A172 (cell line): ENCODE measurements at regions not wholly inside any gene's neighbourhood (a gene's known extent, or its start where the extent isn't known, plus 50 kb on each side); places are given as distances from the start of the nearest gene placed in this dataset.
"Not testable (repeated sequence)": the region's sequence is repeated elsewhere in the genome, so short reads cannot be mapped to it uniquely, and the experiment has no call there.

ENCODE experiments used
- DNase-seq: peaks from one replicate; pipeline ENCODE4 v3.0.0-alpha.2; 2015; ENCODE audit warnings: low spot score

DNA sequence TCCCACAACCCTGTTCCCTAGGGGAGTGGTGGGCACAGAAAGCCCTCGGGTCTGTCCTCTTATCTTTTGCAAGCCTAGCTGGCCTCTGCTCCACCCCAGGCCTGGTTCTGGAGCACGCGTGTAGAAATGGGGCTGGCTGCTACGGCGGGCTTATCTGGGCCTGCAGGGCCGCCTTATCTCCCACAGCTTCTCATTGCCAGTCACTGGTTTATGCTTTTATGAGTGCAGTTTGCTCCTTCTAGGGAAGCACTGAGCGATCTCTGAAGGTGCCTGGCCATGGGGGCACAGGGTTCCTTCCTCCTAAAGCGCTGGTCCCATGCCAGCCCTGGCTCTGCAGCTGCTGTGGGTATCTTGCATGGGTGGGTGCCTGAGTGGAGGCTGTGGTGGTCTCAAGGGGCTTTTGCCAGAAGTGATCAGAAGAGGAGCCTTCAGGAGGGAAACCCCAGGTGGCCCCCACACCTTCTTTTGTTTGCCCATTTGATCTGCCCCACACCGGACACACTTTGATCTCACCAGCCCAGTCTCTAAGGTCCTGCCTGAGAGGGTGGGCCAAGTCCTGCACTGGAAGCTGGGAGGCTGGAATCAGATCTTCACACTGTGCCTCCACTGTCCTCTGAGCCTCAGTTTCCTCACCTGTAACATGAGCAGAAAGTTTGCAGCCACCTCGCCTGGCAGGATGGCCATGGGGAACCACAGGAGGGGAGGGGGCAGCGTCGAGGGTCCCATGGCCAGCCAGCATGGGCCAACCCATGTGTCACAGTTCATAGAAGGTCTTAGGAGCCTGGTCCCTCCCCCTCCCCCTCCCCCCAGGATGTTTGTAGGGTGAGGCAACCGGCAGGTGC, 86.6 kb upstream of the FGF3 start:
- DNase-seq: no peak

DNA sequence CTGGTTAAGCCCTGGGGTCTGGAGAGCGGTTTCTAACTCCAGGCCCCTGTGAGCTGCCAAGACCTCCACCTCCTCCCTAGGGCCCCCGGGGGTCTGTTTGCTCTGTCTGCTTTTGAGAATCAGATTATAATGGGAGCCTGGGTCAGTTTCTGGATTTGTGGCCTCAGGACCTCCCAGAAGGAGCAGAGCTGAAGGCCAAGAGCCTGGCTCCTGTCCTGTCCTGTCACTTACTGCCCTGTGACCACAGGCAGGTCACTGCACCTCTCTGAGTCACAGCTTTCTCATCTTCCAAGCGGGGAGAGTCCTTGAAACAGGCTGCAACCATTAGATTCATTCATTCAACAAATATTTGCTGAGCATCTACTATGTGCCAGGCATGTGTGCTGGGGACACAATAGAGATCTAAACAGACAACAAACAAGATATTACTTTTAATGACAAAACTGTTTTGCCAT, 87.3 kb upstream of the FGF3 start:
- DNase-seq: no peak

DNA sequence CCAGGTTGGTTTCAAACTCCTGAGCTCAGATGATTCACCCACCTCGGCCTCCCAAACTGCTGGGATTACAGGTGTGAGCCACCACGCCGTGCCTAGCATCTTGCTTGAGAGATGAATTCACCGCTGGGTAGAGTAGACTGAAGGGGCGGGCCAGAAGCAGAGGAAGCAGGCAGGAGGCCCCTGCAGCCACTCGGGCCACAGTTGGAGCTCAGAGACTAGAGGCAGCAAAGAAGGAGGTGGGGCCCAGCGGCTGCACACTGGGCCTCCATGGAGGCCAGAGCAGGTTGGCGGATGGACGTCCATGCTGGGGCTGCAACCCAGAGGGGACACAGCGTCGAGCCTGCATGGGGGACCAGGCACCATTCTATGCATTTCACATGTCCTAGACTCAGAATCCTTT, 88.4 kb upstream of the FGF3 start:
- DNase-seq: no peak

DNA sequence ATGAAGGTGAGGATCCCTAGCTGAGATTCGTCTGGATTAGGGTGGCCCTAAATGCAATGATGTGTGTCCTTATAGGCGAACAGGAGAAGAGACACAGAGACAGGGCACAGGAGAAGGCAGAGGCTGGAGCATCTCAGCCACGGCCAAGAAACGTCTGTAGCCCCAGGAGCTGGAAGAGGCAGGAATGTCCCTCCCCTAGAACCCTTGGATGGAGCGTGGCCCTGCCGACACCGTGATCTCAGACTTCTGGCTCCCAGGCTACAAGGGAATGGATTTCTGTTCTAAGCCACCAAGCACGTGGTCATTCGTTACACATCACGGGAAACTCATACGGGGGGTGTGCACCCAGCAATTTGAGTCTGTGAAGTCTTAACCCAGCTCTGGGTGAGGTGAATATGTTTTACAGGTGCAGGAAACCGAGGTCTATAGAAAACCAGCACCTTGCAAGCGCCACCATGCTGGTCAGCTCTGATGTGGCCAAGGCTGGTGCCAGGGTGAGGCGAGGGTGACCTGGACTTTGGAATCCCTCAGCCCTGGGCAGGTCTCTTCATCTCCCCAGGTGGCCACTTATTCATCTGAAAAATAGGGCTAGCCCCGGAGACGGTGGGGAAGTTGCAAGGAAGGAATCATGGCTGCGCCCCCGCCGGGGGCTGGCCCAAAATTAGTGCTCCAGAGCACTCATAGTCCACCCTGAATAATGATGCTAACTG, 89.5 kb upstream of the FGF3 start:
- DNase-seq: no peak

DNA sequence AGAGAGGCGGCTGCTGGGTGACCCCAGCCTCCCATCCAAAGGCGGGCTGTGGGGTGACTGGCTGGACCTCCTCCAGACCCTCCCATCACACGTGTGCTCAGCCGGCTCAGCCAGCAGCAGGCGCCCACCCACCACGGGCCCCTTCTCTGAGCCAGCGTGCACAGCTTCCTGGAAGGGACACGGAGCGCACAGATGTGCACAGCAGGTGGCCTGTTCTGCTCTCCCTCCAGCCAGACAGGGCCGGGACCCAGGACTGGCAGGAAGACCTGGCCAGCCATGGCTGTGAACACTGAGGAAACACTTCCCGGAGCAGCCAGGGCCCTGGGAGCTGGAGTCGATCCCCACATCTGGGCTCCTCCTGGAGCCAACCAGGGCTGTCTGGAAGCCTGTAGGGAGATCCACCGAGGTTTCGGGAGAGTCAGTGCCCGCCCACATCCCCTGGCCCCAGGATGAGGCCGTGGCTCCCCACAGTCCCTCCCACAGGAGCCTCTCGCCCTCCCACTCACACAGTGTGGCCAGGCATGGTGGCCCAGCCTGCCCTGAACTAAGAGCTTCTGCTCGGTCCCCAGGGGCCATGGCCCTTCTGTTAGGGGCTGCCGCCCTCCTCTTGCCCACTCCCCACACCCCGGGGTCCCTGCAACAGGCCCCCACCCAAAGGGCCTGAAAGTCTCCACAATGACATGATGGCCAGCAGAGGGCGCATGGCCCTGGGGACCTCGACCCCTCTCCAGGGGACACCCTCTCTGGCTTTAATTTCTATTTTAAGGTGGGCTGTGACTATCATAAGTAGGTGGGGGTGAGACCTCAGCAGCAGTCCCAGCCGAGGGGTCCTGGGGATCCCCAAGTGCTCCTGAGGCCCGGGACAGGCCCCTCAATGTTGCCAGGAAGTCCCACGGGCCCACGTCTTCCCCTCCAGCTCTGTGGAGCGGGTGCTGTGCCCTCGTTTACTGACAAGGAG, 90.6 kb upstream of the FGF3 start:
- DNase-seq: no peak

DNA sequence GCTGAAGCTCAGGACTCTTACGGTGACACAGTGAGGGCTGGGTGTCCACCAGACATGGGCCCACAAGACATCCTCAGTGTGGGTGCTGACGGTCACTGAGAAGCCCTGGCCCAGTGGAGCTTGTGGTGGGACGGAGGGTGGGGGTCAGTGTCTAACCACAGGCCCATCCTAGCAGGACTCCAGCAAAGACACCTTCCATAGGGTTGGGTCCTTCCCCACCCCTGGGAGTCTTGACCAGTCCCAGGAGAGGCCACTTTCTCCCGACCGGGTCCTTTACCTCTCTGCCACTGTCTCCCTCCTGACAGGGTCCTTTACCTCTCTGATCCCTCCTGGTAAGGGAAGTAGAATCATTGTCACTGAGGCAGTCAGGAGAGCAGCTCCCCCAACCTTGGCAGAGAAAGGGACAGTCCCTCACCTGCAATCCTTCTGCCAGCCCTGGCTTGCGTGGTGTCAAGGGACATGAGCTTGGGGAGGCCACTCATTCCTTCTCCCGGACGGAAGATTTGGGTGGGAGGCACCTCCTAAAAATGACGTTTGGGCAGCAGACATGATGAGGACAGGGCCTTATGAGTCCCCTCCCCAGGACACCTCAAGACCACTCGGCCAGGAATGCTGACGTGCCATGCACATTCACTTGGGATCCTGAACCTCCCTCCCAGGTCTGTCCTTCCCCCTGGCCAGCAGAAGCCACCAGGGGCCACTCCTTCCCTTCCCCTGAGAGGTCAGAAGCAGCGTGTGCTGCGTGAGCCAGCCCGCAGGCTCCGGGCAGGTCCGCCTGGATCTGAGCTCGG, 91.5 kb upstream of the FGF3 start:
- DNase-seq: no peak

DNA sequence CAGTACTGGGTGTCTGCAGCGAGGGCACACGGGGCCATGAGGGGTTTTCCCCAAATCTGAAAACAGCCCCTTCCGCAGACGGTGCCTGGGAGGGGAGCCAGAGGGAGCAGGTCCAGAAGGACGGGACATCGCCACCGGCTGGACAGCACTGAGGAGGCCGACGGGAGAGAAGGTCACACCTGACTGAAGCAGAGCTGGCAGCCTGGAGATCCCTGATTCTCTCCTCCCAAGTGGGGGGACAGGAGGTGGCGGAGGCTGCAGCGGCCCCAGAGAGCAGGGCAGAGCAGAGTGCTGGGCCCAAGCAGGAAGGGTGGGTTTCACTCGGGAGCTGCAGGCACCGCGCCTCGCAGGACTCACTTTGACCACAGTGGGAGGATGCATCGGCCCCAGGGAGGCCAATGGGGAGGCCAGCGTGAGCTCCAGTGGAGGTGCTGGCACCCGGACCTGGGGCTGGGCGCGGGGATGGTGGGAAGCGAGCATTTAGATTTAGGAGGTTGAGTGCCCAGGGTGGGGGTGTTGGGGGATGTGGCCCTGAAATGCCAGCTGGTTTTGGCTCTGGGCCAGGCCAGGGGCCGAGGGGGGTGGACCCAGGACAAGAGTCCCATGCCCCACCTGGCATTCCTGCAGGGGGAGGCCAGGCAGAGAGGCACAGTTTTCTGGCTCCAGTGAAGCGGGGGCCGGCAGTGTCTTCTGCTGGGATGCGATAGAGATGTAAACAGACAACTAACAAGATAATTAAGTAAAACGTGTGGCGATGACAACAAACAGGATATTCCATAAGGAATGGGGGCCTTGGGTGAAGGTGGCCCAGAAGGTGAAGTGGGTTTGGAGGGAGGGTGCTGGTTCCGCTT, 92.3 kb upstream of the FGF3 start:
- DNase-seq: no peak

DNA sequence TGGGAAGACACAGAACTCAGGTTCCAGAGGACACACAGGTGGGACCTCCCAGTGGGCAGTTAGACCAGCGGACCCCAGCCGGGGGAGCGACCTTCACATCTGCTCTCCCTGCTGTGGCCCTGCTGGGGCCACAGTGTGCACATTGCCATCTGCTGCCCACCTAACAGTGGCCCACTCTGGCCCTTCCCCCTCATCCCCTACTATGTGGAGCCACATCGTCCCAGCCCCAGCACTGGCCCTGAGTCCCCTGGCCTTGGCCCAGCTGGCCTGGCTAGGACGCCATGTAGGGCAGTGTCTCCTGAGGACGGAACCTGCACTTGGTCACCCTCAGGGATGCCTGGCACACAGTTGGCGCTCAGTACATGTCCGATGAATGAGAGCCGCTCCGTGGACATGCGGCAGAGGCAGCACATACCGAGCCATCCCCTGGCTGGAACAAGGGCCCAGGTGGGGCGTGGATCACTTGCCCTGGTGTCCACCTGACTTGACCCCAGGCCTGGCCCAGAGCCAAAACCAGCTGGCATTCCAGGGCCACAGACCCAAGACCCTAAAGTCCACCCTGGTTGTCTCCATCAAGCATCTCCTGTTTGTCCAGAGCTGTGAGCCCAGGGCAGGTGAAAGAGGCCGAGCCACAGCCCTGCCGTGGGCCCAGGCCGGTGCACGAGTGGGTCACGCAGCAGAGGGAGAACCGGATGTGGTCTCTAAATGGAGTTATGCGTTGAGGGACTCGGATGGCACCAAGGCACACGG, 93.1 kb upstream of the FGF3 start:
- no peak for DNase-seq

DNA sequence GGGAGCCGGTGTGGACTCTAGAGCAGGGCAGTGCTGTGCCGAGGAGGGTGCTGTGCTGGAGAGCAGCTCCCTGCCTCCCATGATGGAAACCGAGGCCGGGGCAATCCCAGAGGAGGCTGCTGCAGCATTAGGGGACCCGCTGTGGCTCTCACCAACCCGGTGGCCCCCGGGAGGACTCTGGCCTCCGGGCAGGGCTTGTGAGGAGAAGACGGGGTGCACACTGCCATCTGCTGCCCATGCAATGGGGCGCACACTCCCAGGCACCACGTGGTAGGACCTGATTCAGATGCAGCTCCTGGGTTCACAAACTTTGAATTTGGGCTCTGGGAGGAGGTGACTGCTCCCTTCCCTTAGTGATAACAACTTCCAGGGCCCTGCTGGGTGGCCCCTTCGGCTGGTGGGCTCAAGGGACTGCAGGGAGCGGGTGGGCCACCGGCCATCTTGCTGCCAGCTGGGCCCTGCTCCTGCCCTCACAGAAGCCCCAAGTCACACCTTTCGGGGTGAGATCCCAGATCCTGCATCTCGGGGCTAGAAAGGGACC, 93.8 kb upstream of the FGF3 start:
- peak; percentile 32 for DNase-seq

DNA sequence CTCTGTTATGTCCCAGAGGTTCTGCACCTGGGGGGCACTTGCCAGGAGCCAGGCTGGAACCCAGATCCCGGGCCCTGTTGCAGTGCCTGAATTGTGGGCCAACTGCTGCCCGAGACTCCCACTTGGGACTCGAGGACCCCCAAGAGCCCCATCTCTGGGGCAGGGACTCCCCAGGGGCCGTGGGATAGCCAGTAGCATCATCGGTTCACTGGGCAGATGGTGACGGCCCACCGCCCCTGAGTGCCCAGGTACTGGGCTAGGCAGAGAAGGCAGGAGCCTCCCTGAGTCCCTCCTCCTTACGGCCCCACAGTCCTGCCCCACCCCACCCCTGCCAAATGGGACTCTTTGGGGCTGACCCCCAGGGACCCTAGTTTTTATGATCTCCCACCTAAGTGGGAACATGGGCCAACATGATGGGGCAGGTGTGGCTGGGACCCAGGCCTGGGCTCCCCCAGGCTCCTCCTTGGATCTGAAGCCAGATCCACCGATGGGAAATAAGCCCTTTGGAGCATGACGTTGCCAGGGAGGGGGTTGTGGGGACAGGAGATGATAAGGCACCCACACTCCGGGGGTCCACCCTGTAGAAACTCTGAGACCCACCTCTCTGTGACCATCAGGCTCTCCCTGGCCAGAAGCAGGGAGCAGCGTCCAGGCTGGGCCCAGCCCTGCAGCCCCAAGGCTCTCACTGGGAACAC, 94.5 kb upstream of the FGF3 start:
- no peak for DNase-seq

DNA sequence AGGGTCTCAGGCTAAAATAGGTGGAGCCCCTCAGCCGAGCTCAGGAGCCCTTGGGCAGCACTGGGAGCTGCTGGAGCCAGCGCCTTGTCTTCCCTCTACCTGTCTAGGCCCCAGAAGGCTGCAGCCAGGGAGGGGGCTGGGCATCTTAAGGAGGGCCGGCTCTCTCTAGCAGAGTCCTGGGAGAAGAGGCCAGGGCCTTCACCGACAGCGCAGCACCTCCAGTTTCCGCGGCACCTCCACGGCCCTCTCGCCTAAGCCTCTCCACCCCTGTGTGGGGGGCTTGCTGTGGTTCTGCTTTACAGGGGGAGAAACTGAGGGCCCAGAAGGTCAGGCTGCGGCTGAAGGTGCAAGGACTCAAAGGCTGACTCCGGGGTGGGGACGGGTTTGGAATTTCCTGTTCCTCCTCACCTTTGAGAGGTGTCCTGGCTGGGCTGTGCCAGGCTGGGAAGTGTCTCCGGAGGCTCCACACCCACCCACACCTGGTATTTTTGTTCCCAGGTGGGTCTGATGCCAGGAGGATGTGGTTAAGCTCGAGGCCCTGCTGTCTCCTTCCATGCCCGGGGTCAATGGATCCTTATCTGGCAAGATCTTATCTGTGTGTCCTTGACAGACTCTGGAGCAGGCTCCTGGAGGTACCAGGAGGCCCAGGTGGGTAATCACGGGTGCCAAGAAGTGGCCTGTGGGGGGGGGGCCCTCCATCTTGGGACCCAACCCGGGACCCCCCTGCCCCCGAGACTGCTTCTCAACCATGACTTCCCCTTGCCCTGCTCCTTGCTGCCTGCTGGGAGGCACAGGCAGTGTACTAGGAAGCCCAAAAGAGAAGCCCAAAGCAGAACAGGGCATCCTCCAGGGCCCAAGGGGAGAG, 95.3 kb upstream of the FGF3 start:
- DNase-seq: no peak

DNA sequence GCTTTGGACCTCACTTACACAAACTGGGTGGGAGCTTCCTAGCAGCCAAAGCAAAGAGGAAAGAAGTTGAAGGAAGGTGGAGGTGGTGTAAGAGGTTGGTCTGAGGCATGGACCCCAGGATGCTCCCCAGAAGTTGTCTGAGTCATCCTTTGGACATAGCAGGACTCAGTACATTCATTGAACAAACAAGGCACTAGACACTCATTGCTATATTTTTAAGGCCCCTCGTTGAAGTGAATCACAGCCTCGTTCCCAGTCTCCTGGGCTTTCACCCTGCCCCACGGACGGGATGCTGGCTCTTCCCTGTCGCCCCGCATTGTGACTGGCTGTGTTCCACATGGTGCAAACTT, 95.9 kb upstream of the FGF3 start:
- peak; percentile 61 for DNase-seq

DNA sequence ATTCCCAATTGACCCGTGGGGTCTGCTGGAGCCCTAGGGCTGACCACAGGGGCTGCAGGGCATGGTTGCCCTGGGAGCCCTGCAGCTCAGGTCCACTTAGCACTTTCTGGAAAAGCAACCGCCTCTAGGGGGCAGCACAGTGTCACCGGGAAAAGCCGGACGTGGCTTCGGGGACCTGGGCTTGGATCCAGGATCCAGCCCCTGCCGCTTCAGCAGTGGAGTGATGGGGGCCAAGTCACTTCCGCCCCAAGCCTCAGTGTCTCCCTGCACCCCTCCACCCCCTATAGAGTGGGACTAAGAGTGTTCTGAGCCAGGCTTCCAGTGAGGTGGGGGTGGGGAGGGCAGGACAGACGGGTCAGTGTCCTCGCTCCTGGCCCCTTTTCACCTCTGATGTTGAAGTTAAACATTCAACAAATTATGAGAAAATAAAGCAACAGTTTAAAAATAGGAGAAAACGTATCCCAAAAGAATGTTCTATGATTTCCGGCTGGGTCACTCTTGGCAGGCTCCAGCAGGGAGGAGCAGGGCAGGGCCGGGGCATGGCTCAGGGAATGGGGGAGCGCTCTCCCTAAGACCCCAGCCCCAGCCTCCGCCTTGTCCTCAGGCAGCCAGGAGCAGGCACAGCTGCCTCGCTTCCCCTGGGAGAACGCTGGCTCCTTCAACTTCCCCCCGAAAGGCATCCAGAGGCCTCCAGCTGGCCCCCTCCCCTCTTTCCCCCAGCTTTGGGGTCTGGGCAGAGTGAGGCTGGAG, 96.5 kb upstream of the FGF3 start:
- peak; percentile 81 for DNase-seq

DNA sequence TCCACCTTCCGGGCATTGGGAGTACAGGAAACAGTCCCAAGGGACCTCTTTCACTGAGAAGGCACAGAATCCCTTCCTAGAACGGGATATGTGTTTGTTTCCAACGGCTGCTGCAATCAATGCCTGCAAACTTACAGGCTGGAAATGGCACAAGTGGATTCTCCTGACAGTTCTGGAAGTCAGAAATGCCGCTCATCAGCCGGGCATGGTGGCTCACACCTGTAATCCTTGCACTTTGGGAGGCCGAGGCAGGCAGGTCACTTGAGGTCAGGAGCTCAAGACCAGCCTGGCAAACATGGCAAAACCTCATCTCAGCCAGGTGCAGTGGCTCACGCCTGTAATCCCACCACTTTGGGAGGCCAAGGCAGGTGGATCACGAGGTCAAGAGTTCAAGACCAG, 97.0 kb upstream of the FGF3 start:
- not testable (repeated sequence) for DNase-seq

DNA sequence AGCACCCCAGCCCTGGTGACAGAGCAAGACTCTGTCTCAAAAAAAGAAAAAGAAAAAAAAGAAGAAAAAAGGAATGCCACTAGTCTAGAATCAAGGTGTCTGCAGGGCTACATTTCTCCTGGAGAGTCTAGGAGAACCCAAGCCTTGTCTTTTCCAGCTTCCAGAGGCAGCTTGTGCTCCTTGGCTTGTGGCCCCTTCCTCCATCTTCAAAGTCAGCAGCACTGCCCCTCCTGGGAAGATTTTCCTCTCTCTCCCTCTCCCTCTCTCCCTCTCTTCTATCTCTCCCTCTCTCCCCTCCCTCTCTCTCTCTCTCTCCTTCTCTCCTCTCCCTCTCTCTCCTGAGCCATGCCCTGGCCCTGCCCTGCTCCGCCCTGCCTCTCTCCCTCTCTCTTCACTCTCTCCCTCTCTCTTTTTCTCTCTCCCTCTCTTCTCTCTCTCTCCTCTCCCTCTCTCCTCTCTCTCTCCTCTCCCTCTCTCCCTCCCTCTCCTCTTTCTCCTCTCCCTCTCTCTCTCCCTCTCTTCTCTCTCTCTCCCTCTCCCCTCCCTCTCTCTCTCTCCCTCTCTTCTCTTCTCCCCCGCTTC, 97.7 kb upstream of the FGF3 start:
- no peak for DNase-seq

DNA sequence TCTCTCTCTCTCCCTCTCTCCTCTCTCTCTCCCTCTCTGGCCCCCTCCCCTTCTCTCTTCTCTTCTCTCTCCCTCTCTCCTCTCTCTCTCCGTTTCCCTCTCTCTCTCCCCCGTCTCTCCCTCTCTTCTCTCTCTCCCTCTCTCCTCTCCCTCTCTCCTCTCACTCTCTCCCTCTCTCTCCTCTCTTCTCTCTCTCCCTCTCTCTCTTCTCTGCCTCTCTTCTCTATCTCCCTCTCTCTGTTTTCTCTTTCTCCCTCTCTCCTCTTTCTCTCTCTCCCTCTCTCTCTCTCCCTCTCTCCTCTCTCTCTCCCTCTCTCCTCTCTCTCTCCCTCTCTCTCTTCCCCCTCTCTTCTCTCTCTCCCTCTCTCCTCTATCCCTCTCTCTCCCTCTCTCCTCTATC, 98.3 kb upstream of the FGF3 start:
- DNase-seq: no peak
